HUES48 (cell line): ENCODE measurements at regions not wholly inside any gene's neighbourhood (a gene's known extent, or its start where the extent isn't known, plus 50 kb on each side); places are given as distances from the start of the nearest gene placed in this dataset.

Experiments used
- H3K27ac ChIP-seq: one replicate; pipeline ENCODE4 v1.7.0; 2013; ENCODE audit warnings: low read depth, low read length, inconsistent platforms
- H3K27me3 ChIP-seq: 2 replicates; pipeline ENCODE4 v1.6.1; 2013; ENCODE audit warnings: mild to moderate bottlenecking, low read length; ENCODE audit not compliant: control insufficient read depth, insufficient read depth
- H3K36me3 ChIP-seq: 2 replicates; pipeline ENCODE4 v1.6.1; 2013; ENCODE audit warnings: low read length; ENCODE audit not compliant: control insufficient read depth, insufficient read depth
- H3K4me1 ChIP-seq: 2 replicates; pipeline ENCODE4 v1.6.1; 2013; ENCODE audit warnings: mild to moderate bottlenecking, low read length; ENCODE audit not compliant: control insufficient read depth, insufficient read depth
- H3K4me3 ChIP-seq: 2 replicates; pipeline ENCODE4 v1.5.1; 2013; ENCODE audit warnings: mild to moderate bottlenecking, low read depth, low read length
- H3K9ac ChIP-seq: 2 replicates; pipeline ENCODE4 v1.6.1; 2013; ENCODE audit warnings: mild to moderate bottlenecking, low read depth, low read length, moderate library complexity
- H3K9me3 ChIP-seq: 2 replicates; pipeline ENCODE4 v1.6.1; 2013; ENCODE audit warnings: low read length; ENCODE audit not compliant: control insufficient read depth, insufficient read depth

GRCh38 chr6:37119387-37119886 lies 50.5 kb upstream of the PIM1 start:
- Histone ChIP-seq H3K27ac (no peak overlapping the region), H3K36me3 (peaks cover 32% of the 10 kb centered on the region), H3K27me3 (no peaks in the 10 kb centered on the region), H3K4me1 (peaks cover 13% of the 10 kb centered on the region), H3K9ac (no peak overlapping the region), H3K4me3 (no peak overlapping the region), H3K9me3 (no peaks in the 10 kb centered on the region)
